Cardiac muscle cell (in vitro differentiated cells and primary cell): ENCODE measurements at regions not wholly inside any gene's neighbourhood (a gene's known extent, or its start where the extent isn't known, plus 50 kb on each side); places are given as distances from the start of the nearest gene placed in this dataset.
A peak's percentile ranks its signal among the peaks of the same experiment; 100 is the strongest.

ENCODE experiments used
- DNase-seq, 2 donors: peaks; one replicate each; pipeline versions ENCODE4 v3.0.0 to v3.0.0-alpha.2; 2010 to 2017; ENCODE audit warnings: low read depth in 1 of 2, low spot score in 1 of 2
- H3K27ac ChIP-seq: fragments of 200-600 bp; sonication (generic); 2 replicates; pipeline ENCODE4 v1.5.1; 2016
- H3K27me3 ChIP-seq: fragments of 200-600 bp; sonication (generic); 2 replicates; pipeline ENCODE4 v1.6.0; 2016; ENCODE audit warnings: control low read depth
- H3K36me3 ChIP-seq: fragments of 200-600 bp; sonication (generic); 2 replicates; pipeline ENCODE4 v1.5.1; 2016; ENCODE audit warnings: control low read depth
- H3K4me1 ChIP-seq: fragments of 200-600 bp; sonication (generic); 2 replicates; pipeline ENCODE4 v1.8.1; 2017; ENCODE audit warnings: low read depth, mild to moderate bottlenecking, mixed run types
- H3K4me3 ChIP-seq: fragments of 200-600 bp; sonication (generic); 2 replicates; pipeline ENCODE4 v1.5.1; 2016; ENCODE audit warnings: mild to moderate bottlenecking
- H3K9me3 ChIP-seq: fragments of 200-600 bp; sonication (generic); 2 replicates; pipeline ENCODE4 v1.5.1; 2017; ENCODE audit warnings: low read depth, mild to moderate bottlenecking, control low read depth
- TF ChIP-seq, protein P1 (sequence below): IDR thresholded peaks from 2 replicates; pipeline ENCODE4 v1.5.1; 2012; ENCODE audit warnings: low read depth, mild to moderate bottlenecking, low read length

DNA sequence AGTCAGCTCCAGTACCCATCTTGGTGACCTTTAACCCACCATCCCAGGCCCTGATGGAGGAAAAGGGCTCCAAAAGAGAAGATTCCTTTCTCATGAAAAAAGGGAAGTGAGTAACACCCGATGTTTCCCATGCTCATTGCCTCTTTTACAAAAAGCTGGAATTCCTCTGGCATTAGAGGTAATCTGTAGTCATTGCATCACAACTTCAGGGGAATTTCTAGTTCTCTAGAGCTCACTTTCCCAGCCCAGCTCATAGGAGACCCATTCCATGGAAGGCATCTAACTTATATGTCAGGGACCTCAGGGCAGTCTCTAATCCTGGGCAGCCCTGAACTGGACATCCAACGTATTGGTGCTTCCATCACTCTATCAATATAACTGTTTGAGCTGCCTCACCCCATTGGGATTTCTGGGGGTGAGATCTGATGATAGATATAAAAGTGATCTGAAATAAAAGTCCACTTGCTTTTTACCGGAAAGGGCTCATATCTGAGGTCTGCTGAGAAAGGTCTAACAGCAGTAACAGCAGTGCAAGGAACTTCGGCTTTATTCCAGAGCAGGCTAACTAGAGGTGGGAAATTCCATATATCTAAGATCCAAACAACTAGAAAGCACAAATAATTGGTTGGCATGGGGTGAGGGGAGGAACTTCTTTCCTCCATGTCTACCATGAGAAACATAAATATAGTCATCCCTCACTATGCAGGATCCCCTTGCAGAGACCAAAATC, 106.1 kb downstream of the ETAA1 start:
- Histone ChIP-seq H3K4me3 (no peak overlapping the region), H3K4me1 (no peaks in the 10 kb centered on the region), H3K27me3 (no peaks in the 10 kb centered on the region), H3K27ac (no peak overlapping the region), H3K36me3 (no peaks in the 10 kb centered on the region), H3K9me3 (no peaks in the 10 kb centered on the region)
- DNase-seq = peak in 1 of 2 donors; percentile 90
- TF ChIP-seq, protein P1, sequence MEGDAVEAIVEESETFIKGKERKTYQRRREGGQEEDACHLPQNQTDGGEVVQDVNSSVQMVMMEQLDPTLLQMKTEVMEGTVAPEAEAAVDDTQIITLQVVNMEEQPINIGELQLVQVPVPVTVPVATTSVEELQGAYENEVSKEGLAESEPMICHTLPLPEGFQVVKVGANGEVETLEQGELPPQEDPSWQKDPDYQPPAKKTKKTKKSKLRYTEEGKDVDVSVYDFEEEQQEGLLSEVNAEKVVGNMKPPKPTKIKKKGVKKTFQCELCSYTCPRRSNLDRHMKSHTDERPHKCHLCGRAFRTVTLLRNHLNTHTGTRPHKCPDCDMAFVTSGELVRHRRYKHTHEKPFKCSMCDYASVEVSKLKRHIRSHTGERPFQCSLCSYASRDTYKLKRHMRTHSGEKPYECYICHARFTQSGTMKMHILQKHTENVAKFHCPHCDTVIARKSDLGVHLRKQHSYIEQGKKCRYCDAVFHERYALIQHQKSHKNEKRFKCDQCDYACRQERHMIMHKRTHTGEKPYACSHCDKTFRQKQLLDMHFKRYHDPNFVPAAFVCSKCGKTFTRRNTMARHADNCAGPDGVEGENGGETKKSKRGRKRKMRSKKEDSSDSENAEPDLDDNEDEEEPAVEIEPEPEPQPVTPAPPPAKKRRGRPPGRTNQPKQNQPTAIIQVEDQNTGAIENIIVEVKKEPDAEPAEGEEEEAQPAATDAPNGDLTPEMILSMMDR = no peak

DNA sequence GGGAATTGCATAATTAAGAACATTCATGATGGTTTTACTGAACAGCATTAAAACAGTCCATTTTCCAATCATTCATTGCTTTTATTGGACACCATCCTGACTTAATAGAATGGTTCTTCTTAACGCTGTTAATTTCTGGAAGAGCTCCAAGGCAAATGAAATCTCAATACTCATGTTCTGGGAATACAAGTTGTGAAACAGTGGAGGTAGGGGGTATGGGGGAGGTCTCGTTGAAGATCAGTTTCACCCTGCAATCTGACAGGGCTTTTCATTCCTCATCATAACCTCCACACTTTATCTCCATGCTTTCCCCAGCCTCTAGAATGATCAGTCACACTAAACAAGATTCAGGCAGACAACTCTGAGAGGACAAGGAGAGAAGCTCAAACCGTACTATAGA, 113.6 kb downstream of the ETAA1 start:
- Histone ChIP-seq H3K4me1 (peaks cover 5% of the 10 kb centered on the region), H3K36me3 (no peaks in the 10 kb centered on the region), H3K9me3 (no peaks in the 10 kb centered on the region), H3K4me3 (no peak overlapping the region), H3K27me3 (no peaks in the 10 kb centered on the region), H3K27ac (no peak overlapping the region)
- DNase-seq = peak in 1 of 2 donors; percentile 92
- TF ChIP-seq, protein P1 = no peak

DNA sequence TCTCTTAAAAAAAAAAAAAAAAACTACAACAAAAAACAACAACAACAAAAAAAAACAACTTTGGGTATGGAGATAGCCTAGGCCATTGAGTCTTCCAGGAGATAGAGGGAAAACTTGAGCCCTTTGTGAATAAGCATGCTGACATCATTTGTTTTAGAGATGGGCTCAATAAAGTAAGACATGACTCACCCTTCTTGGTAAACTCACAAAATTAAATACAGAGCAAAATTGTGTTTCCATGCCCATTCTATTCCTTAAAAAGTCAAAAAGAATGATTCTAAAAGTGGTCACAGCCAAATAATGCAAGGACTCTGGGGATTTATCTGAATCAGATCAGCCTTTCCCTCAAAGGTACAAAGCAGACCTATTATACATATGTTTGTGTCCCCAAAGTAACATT, 117.4 kb downstream of the ETAA1 start:
- Histone ChIP-seq H3K27ac (no peak overlapping the region), H3K4me1 (peaks cover 5% of the 10 kb centered on the region), H3K4me3 (no peak overlapping the region), H3K27me3 (no peaks in the 10 kb centered on the region), H3K36me3 (no peaks in the 10 kb centered on the region), H3K9me3 (no peaks in the 10 kb centered on the region)
- TF ChIP-seq, protein P1 = no peak
- DNase-seq = no peak

DNA sequence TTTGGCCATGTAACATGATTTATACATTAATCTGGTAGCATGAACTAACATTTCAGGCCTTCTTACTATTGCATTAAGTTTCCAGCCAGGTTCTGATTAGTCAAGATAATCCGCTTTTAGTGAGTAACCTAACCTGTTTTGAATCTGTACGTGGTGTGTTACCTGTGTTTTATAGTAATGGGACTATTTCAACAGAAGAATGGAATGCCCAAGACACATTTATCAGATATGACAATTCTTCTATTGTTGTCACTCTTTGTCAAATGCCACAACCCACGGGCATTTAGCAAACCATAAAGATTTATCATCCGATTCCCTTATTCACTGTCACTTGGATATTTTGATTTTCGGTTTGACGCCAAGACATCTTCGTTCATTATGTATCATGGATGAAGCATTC, 117.9 kb downstream of the ETAA1 start:
- Histone ChIP-seq H3K27me3 (no peaks in the 10 kb centered on the region), H3K36me3 (no peaks in the 10 kb centered on the region), H3K9me3 (no peaks in the 10 kb centered on the region), H3K4me3 (no peak overlapping the region), H3K27ac (no peak overlapping the region), H3K4me1 (peaks cover 5% of the 10 kb centered on the region)
- TF ChIP-seq, protein P1 = no peak
- no peak for DNase-seq

DNA sequence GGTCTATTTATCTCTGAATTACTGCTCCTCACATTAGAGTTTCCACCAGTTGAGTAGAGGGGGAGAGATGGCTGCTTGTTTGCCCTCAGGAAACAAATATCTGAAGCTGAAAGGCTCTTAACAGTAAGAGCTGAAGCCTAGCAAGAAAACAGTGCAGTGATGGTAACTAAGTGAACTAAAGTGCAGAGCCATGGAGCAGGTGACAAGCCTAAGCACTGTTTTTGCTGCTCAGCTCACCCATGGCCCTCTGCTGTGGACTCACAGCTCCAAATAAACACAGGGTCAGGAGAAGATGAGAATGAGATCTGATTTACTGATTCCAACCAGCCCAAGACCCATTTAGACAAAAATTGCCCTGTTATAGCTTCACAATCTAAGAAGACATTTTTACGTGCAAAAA, 118.4 kb downstream of the ETAA1 start:
- Histone ChIP-seq H3K36me3 (no peaks in the 10 kb centered on the region), H3K9me3 (no peaks in the 10 kb centered on the region), H3K4me3 (no peak overlapping the region), H3K27ac (no peak overlapping the region), H3K4me1 (peaks cover 5% of the 10 kb centered on the region), H3K27me3 (no peaks in the 10 kb centered on the region)
- DNase-seq = peak in 1 of 2 donors; percentile 2
- TF ChIP-seq, protein P1 = no peak

DNA sequence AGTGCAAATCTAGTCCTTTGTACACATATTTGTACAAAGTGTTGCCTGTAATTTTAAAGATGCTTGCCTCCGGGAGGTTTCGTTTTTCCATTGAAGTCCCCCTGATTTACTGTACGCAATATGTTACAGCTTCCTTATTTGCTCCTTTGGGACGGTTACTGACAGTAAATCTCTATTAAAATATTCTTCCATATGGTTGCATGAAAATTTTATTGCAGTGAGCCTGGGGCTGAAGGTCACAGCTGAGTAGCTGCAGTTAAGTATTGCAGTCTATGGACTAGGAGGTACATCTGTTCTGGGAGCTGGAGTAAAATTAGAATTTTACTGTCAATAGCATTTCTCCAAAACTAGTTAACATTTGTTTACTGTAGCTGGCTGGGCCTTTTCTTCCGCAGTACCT, 119.2 kb downstream of the ETAA1 start:
- Histone ChIP-seq H3K4me3 (no peak overlapping the region), H3K4me1 (no peaks in the 10 kb centered on the region), H3K27me3 (no peaks in the 10 kb centered on the region), H3K27ac (no peak overlapping the region), H3K9me3 (no peaks in the 10 kb centered on the region), H3K36me3 (no peaks in the 10 kb centered on the region)
- TF ChIP-seq, protein P1 = no peak
- DNase-seq = no peak
